H9 (cell line): ENCODE measurements at regions not wholly inside any gene's neighbourhood (a gene's known extent, or its start where the extent isn't known, plus 50 kb on each side); places are given as distances from the start of the nearest gene placed in this dataset.

Experiments used
- DNase-seq: peaks from one replicate; pipeline ENCODE4 v3.0.0-alpha.2; 2017
- H2AFZ ChIP-seq: one replicate; pipeline ENCODE4 v1.6.1; 2013; ENCODE audit warnings: mild to moderate bottlenecking, low read length, control low read depth, moderate library complexity
- H2AK5ac ChIP-seq: 2 replicates; pipeline ENCODE4 v1.6.1; 2013; ENCODE audit warnings: low read length, control low read depth, mixed read lengths; ENCODE audit not compliant: insufficient read length
- H2BK120ac ChIP-seq: one replicate; pipeline ENCODE4 v1.6.1; 2013; ENCODE audit warnings: low read depth, mild to moderate bottlenecking, low read length, control low read depth, inconsistent platforms; ENCODE audit not compliant: poor library complexity, severe bottlenecking
- H2BK12ac ChIP-seq: 2 replicates; pipeline ENCODE4 v1.6.1; 2013; ENCODE audit warnings: low read length, control low read depth, mixed read lengths, low read depth; ENCODE audit not compliant: insufficient read length
- H2BK15ac ChIP-seq: 2 replicates; pipeline ENCODE4 v1.6.1; 2013; ENCODE audit warnings: low read depth, low read length, control low read depth
- H2BK20ac ChIP-seq: one replicate; pipeline ENCODE4 v1.6.1; 2013; ENCODE audit warnings: low read depth, mild to moderate bottlenecking, low read length, control low read depth, inconsistent platforms; ENCODE audit not compliant: poor library complexity, severe bottlenecking
- H2BK5ac ChIP-seq: 2 replicates; pipeline ENCODE4 v1.6.1; 2013; ENCODE audit warnings: low read length, control low read depth, mixed read lengths; ENCODE audit not compliant: insufficient read length
- H3K14ac ChIP-seq: 2 replicates; pipeline ENCODE4 v1.6.1; 2013; ENCODE audit warnings: low read length, control low read depth; ENCODE audit not compliant: insufficient read depth
- H3K18ac ChIP-seq: 2 replicates; pipeline ENCODE4 v1.6.1; 2013; ENCODE audit warnings: low read depth, mild to moderate bottlenecking, mixed read lengths, low read length, control low read depth; ENCODE audit not compliant: insufficient read length
- H3K23ac ChIP-seq: 2 replicates; pipeline ENCODE4 v1.6.1; 2013; ENCODE audit warnings: low read length, control low read depth, mixed read lengths, low read depth; ENCODE audit not compliant: insufficient read length
- H3K23me2 ChIP-seq: 2 replicates; pipeline ENCODE4 v1.6.1; 2013; ENCODE audit warnings: low read depth, mild to moderate bottlenecking, mixed read lengths, low read length, control low read depth; ENCODE audit not compliant: insufficient read length, poor library complexity, severe bottlenecking
- H3K27ac ChIP-seq: 2 replicates; pipeline ENCODE4 v1.5.1; 2013; ENCODE audit warnings: low read length, control low read depth, mixed read lengths, low read depth; ENCODE audit not compliant: insufficient read length
- H3K27me3 ChIP-seq: 2 replicates; pipeline ENCODE4 v1.6.1; 2013; ENCODE audit warnings: low read length, control low read depth, inconsistent platforms; ENCODE audit not compliant: insufficient read depth
- H3K4ac ChIP-seq: 2 replicates; pipeline ENCODE4 v1.6.1; 2013; ENCODE audit warnings: low read depth, mild to moderate bottlenecking, control low read depth, inconsistent platforms, low read length, moderate library complexity
- H3K4me1 ChIP-seq: 2 replicates; pipeline ENCODE4 v1.6.1; 2013; ENCODE audit warnings: low read length, control low read depth, inconsistent platforms; ENCODE audit not compliant: insufficient read depth
- H3K4me2 ChIP-seq: 2 replicates; pipeline ENCODE4 v1.6.1; 2013; ENCODE audit warnings: low read length, control low read depth, mixed read lengths; ENCODE audit not compliant: insufficient read length, insufficient read depth
- H3K56ac ChIP-seq: 2 replicates; pipeline ENCODE4 v1.6.1; 2013; ENCODE audit warnings: low read depth, mild to moderate bottlenecking, mixed read lengths, low read length, control low read depth; ENCODE audit not compliant: insufficient read length
- H3K79me1 ChIP-seq: 2 replicates; pipeline ENCODE4 v1.6.1; 2013; ENCODE audit warnings: low read depth, mild to moderate bottlenecking, moderate library complexity, low read length, control low read depth, inconsistent platforms; ENCODE audit not compliant: insufficient read depth, poor library complexity, severe bottlenecking
- H3K79me2 ChIP-seq: 2 replicates; pipeline ENCODE4 v1.6.1; 2013; ENCODE audit warnings: low read length, control low read depth, inconsistent platforms; ENCODE audit not compliant: insufficient read depth
- H3K9ac ChIP-seq: 2 replicates; pipeline ENCODE4 v1.6.1; 2013; ENCODE audit warnings: low read length, control low read depth, mixed read lengths; ENCODE audit not compliant: insufficient read length; ENCODE audit errors: extremely low read depth
- H3K9me3 ChIP-seq: one replicate; pipeline ENCODE4 v1.6.1; 2013; ENCODE audit warnings: low read depth, low read length, inconsistent platforms; ENCODE audit not compliant: control insufficient read depth
- H3T11ph ChIP-seq: one replicate; pipeline ENCODE4 v1.6.1; 2013; ENCODE audit warnings: mild to moderate bottlenecking, low read length, control low read depth, inconsistent platforms
- H4K20me1 ChIP-seq: one replicate; pipeline ENCODE4 v1.6.1; 2013; ENCODE audit not compliant: control insufficient read depth, insufficient read length, insufficient read depth
- H4K5ac ChIP-seq: 2 replicates; pipeline ENCODE4 v1.6.1; 2013; ENCODE audit warnings: low read depth, mild to moderate bottlenecking, mixed read lengths, low read length, control low read depth; ENCODE audit not compliant: insufficient read length
- H4K8ac ChIP-seq: replicated peaks from 2 replicates; pipeline ENCODE4 v1.6.1; 2013; ENCODE audit warnings: low read length, control low read depth, mixed read lengths, low read depth; ENCODE audit not compliant: insufficient read length
- H4K91ac ChIP-seq: 2 replicates; pipeline ENCODE4 v1.6.1; 2013; ENCODE audit warnings: low read depth, mild to moderate bottlenecking, moderate library complexity, mixed read lengths, low read length, control low read depth; ENCODE audit not compliant: insufficient read length
- H3K27ac Mint-ChIP-seq, 3 experiments: 2 replicates in 2 of 3; 3 replicates in 1 of 3; pipeline ENCODE4 v1.8.0; 2020 to 2021; ENCODE audit warnings: mixed read lengths in 3 of 3, mild to moderate bottlenecking in 1 of 3, moderate library complexity in 1 of 3
- H3K27me3 Mint-ChIP-seq: 2 replicates; pipeline ENCODE4 v1.8.0; 2021; ENCODE audit warnings: low read depth, mild to moderate bottlenecking, moderate library complexity, mixed read lengths
- H3K36me3 Mint-ChIP-seq, 3 experiments: 2 replicates in 2 of 3; 3 replicates in 1 of 3; pipeline ENCODE4 v1.8.0; 2020 to 2021; ENCODE audit warnings: low read depth in 3 of 3, mixed read lengths in 3 of 3; ENCODE audit not compliant: insufficient read depth in 1 of 3
- H3K4me1 Mint-ChIP-seq, 2 experiments: 2 replicates each; pipeline ENCODE4 v1.8.0; 2020; ENCODE audit warnings: mixed read lengths in 2 of 2
- H3K4me3 Mint-ChIP-seq, 2 experiments: 2 replicates in 1 of 2; 3 replicates in 1 of 2; pipeline ENCODE4 v1.8.0; 2020 to 2021; ENCODE audit warnings: mild to moderate bottlenecking in 2 of 2, mixed read lengths in 2 of 2, moderate library complexity in 1 of 2
- H3K9me3 Mint-ChIP-seq, 2 experiments: 2 replicates in 1 of 2; 3 replicates in 1 of 2; pipeline ENCODE4 v1.8.0; 2020; ENCODE audit warnings: mild to moderate bottlenecking in 2 of 2, mixed read lengths in 2 of 2, moderate library complexity in 1 of 2
- CTCF ChIP-seq: fragments of 200-600 bp; sonication (generic); conservative IDR thresholded peaks from 3 replicates; pipeline ENCODE4 v1.8.0; 2021; ENCODE audit warnings: antibody characterized with exemption, mild to moderate bottlenecking

GRCh38 chr3:148208975-148209374 lies 488.7 kb upstream of the AGTR1 start:
- no peak overlapping the region for H3T11ph ChIP-seq
- no peak for DNase-seq
- H3K23ac ChIP-seq: no peak overlapping the region
- no peak overlapping the region for H2AK5ac ChIP-seq
- no peak overlapping the region for H4K5ac ChIP-seq
- H3K79me2 ChIP-seq: no peaks in the 10 kb centered on the region
- no peak overlapping the region for H3K56ac ChIP-seq
- Mint-ChIP-seq H3K4me3 (no peak overlapping the region), H3K36me3 (no peaks in the 10 kb centered on the region), H3K27me3 (no peaks in the 10 kb centered on the region), H3K27ac (no peak overlapping the region), H3K4me1 (peaks cover 17 to 20% of the 10 kb centered on the region in 2 experiments), H3K9me3 (no peaks in the 10 kb centered on the region)
- no peaks in the 10 kb centered on the region for H3K9me3 ChIP-seq
- no peak overlapping the region for H3K4ac ChIP-seq
- no peak overlapping the region for H2BK12ac ChIP-seq
- TF ChIP-seq CTCF: no peak
- no peak overlapping the region for H3K4me2 ChIP-seq
- no peaks in the 10 kb centered on the region for H4K20me1 ChIP-seq
- H2BK20ac ChIP-seq: no peak overlapping the region
- H2BK120ac ChIP-seq: no peak overlapping the region
- no peak overlapping the region for H3K9ac ChIP-seq
- H3K27ac ChIP-seq: no peak overlapping the region
- H3K27me3 ChIP-seq: no peaks in the 10 kb centered on the region
- no peak overlapping the region for H3K18ac ChIP-seq
- H3K4me1 ChIP-seq: no peaks in the 10 kb centered on the region
- no peak overlapping the region for H4K8ac ChIP-seq
- no peak overlapping the region for H4K91ac ChIP-seq
- H3K23me2 ChIP-seq: no peaks in the 10 kb centered on the region
- H3K14ac ChIP-seq: no peak overlapping the region
- H2BK5ac ChIP-seq: no peak overlapping the region
- no peak overlapping the region for H2BK15ac ChIP-seq
- H2AFZ ChIP-seq: no peak overlapping the region
- no peaks in the 10 kb centered on the region for H3K79me1 ChIP-seq
